ENCODE measurements at regions not wholly inside any gene's neighbourhood (a gene's known extent, or its start where the extent isn't known, plus 50 kb on each side); places are given as distances from the start of the nearest gene placed in this dataset.

- Histone ChIP-seq H3K79me2 (ENCODE audit: control insufficient read depth, insufficient read depth, low read length) (no peaks in the 10 kb centered on the region), H3K9me3 (ENCODE audit: control insufficient read depth, insufficient read depth, low read depth, low read length) (no peaks in the 10 kb centered on the region), H3K4me2 (ENCODE audit: extremely low read depth, insufficient read depth, low read length) (no peak overlapping the region), H3K36me3 (ENCODE audit: control insufficient read depth, insufficient read depth, low read length) (no peaks in the 10 kb centered on the region), H3K4me3 (replicated peaks in 1 of 4; ENCODE audit: control extremely low read depth in 1 of 4, insufficient read depth in 1 of 4, low read depth in 3 of 4, low read length in 4 of 4) (no peak overlapping the region), H3K27ac (ENCODE audit: insufficient read depth, low read length) (no peak overlapping the region), H3K27me3 (ENCODE audit: control insufficient read depth, insufficient read depth, low read length) (no peaks in the 10 kb centered on the region), H3K4me1 (ENCODE audit: control insufficient read depth, extremely low read depth, insufficient read depth, low read length) (peaks cover 4% of the 10 kb centered on the region), H2AFZ (ENCODE audit: low read length) (no peak overlapping the region), H4K20me1 (ENCODE audit: control insufficient read depth, extremely low read depth, insufficient read depth, low read length) (no peaks in the 10 kb centered on the region), H3K9ac (ENCODE audit: insufficient read depth, low read length) (no peak overlapping the region)
- no peak for TF ChIP-seq EZH2 (IDR thresholded peaks at IDR 0.05; ENCODE audit: low read length, missing control alignments)
- DNase-seq (ENCODE audit: low read depth in 2 of 2), result no peak
Measured at GRCh38 chr7:156497776-156498509, 142.6 kb upstream of the RNF32 start.

- Histone ChIP-seq H3K4me3 (replicated peaks in 1 of 4; ENCODE audit: control extremely low read depth in 1 of 4, insufficient read depth in 1 of 4, low read depth in 3 of 4, low read length in 4 of 4) (no peak overlapping the region), H3K79me2 (ENCODE audit: control insufficient read depth, insufficient read depth, low read length) (no peaks in the 10 kb centered on the region), H3K27me3 (ENCODE audit: control insufficient read depth, insufficient read depth, low read length) (no peaks in the 10 kb centered on the region), H3K36me3 (ENCODE audit: control insufficient read depth, insufficient read depth, low read length) (no peaks in the 10 kb centered on the region), H3K4me2 (ENCODE audit: extremely low read depth, insufficient read depth, low read length) (no peak overlapping the region), H3K9me3 (ENCODE audit: control insufficient read depth, insufficient read depth, low read depth, low read length) (no peaks in the 10 kb centered on the region), H3K9ac (ENCODE audit: insufficient read depth, low read length) (no peak overlapping the region), H3K27ac (ENCODE audit: insufficient read depth, low read length) (no peak overlapping the region), H2AFZ (ENCODE audit: low read length) (no peak overlapping the region), H3K4me1 (ENCODE audit: control insufficient read depth, extremely low read depth, insufficient read depth, low read length) (peaks cover 4% of the 10 kb centered on the region), H4K20me1 (ENCODE audit: control insufficient read depth, extremely low read depth, insufficient read depth, low read length) (no peaks in the 10 kb centered on the region)
- DNase-seq (ENCODE audit: low read depth in 2 of 2), result no peak
- TF ChIP-seq CTCF (conservative IDR thresholded peaks at IDR 0.05 in 1 of 2, IDR thresholded peaks at IDR 0.05 in 1 of 2; ENCODE audit: low read depth in 1 of 2, low read length in 2 of 2), result no peak
- no peak for TF ChIP-seq EZH2 (IDR thresholded peaks at IDR 0.05; ENCODE audit: low read length, missing control alignments)
Measured at GRCh38 chr7:156496865-156497264, 143.7 kb upstream of the RNF32 start.

GRCh38 chr7:156496363-156496769, 144.2 kb upstream of the RNF32 start:
- no peak for TF ChIP-seq EZH2 (IDR thresholded peaks at IDR 0.05; ENCODE audit: low read length, missing control alignments)
- TF ChIP-seq CTCF (conservative IDR thresholded peaks at IDR 0.05 in 1 of 2, IDR thresholded peaks at IDR 0.05 in 1 of 2; ENCODE audit: low read depth in 1 of 2, low read length in 2 of 2), result no peak
- Histone ChIP-seq H3K79me2 (ENCODE audit: control insufficient read depth, insufficient read depth, low read length) (no peaks in the 10 kb centered on the region), H3K4me3 (replicated peaks in 1 of 4; ENCODE audit: control extremely low read depth in 1 of 4, insufficient read depth in 1 of 4, low read depth in 3 of 4, low read length in 4 of 4) (no peak overlapping the region), H2AFZ (ENCODE audit: low read length) (no peak overlapping the region), H3K27me3 (ENCODE audit: control insufficient read depth, insufficient read depth, low read length) (no peaks in the 10 kb centered on the region), H3K36me3 (ENCODE audit: control insufficient read depth, insufficient read depth, low read length) (no peaks in the 10 kb centered on the region), H3K4me2 (ENCODE audit: extremely low read depth, insufficient read depth, low read length) (no peak overlapping the region), H3K27ac (ENCODE audit: insufficient read depth, low read length) (no peak overlapping the region), H3K9ac (ENCODE audit: insufficient read depth, low read length) (no peak overlapping the region), H3K9me3 (ENCODE audit: control insufficient read depth, insufficient read depth, low read depth, low read length) (no peaks in the 10 kb centered on the region), H4K20me1 (ENCODE audit: control insufficient read depth, extremely low read depth, insufficient read depth, low read length) (no peaks in the 10 kb centered on the region), H3K4me1 (ENCODE audit: control insufficient read depth, extremely low read depth, insufficient read depth, low read length) (peaks cover 4% of the 10 kb centered on the region)
- DNase-seq (ENCODE audit: low read depth in 2 of 2), result no peak
